HEK293 (cell line): ENCODE measurements at regions not wholly inside any gene's neighbourhood (a gene's known extent, or its start where the extent isn't known, plus 50 kb on each side); places are given as distances from the start of the nearest gene placed in this dataset.
A peak's percentile ranks its signal among the peaks of the same experiment; 100 is the strongest.

Source experiments
- BCL6B ChIP-seq: fragments of 450-650 bp; formaldehyde crosslinking; IDR thresholded peaks from 2 replicates; pipeline ENCODE4 v1.5.1; 2017; ENCODE audit warnings: missing biosample characterization, missing genetic modification characterization
- FEZF1 ChIP-seq: fragments of 450-650 bp; formaldehyde crosslinking; IDR thresholded peaks from 2 replicates; pipeline ENCODE4 v1.5.1; 2016; ENCODE audit warnings: missing biosample characterization, missing genetic modification characterization
- GLI4 ChIP-seq: fragments of 450-650 bp; formaldehyde crosslinking; IDR thresholded peaks from 2 replicates; pipeline ENCODE4 v1.5.1; 2016; ENCODE audit warnings: missing biosample characterization, missing genetic modification characterization
- GLIS1 ChIP-seq: fragments of 450-650 bp; formaldehyde crosslinking; IDR thresholded peaks from 2 replicates; pipeline ENCODE4 v1.5.1; 2016; ENCODE audit warnings: missing biosample characterization, missing genetic modification characterization
- IKZF3 ChIP-seq: fragments of 450-650 bp; IDR thresholded peaks from 2 replicates; pipeline ENCODE4 v1.5.0; 2018; ENCODE audit warnings: missing biosample characterization, mild to moderate bottlenecking, missing genetic modification characterization, moderate library complexity
- MEIS1 ChIP-seq: sonication (generic); formaldehyde crosslinking; IDR thresholded peaks from 2 replicates; pipeline ENCODE4 v1.8.1; 2022; ENCODE audit warnings: missing genetic modification reagents, mild to moderate bottlenecking, borderline replicate concordance
- PRDM1 ChIP-seq: fragments of 450-650 bp; formaldehyde crosslinking; IDR thresholded peaks from 2 replicates; pipeline ENCODE4; 2016; ENCODE audit warnings: missing biosample characterization, missing genetic modification characterization
- SCRT2 ChIP-seq: fragments of 450-650 bp; formaldehyde crosslinking; IDR thresholded peaks from 2 replicates; pipeline ENCODE4 v1.5.1; 2016; ENCODE audit warnings: missing biosample characterization, missing genetic modification characterization
- ZFHX2 ChIP-seq: fragments of 450-650 bp; formaldehyde crosslinking; conservative IDR thresholded peaks from 2 replicates; pipeline ENCODE4 v1.5.1; 2016; ENCODE audit warnings: missing biosample characterization, missing genetic modification characterization
- ZNF112 ChIP-seq: fragments of 450-650 bp; formaldehyde crosslinking; IDR thresholded peaks from 2 replicates; pipeline ENCODE4 v1.5.0; 2017; ENCODE audit warnings: missing biosample characterization, missing genetic modification characterization
- ZNF138 ChIP-seq: fragments of 450-650 bp; formaldehyde crosslinking; IDR thresholded peaks from 2 replicates; pipeline ENCODE4 v1.5.1; 2016; ENCODE audit warnings: missing biosample characterization, missing genetic modification characterization, borderline replicate concordance
- ZNF140 ChIP-seq: fragments of 450-650 bp; formaldehyde crosslinking; IDR thresholded peaks from 2 replicates; pipeline ENCODE4 v1.5.1; 2016; ENCODE audit warnings: missing biosample characterization, missing genetic modification characterization
- ZNF169 ChIP-seq: fragments of 450-650 bp; formaldehyde crosslinking; IDR thresholded peaks from 2 replicates; pipeline ENCODE4 v1.5.1; 2016; ENCODE audit warnings: missing biosample characterization, missing genetic modification characterization
- ZNF174 ChIP-seq: fragments of 450-650 bp; formaldehyde crosslinking; IDR thresholded peaks from 2 replicates; pipeline ENCODE4 v1.5.0; 2017; ENCODE audit warnings: missing biosample characterization, mild to moderate bottlenecking, missing genetic modification characterization
- ZNF19 ChIP-seq: fragments of 450-650 bp; formaldehyde crosslinking; IDR thresholded peaks from 2 replicates; pipeline ENCODE4; 2016; ENCODE audit warnings: missing biosample characterization, missing genetic modification characterization, low read depth
- ZNF223 ChIP-seq: fragments of 450-650 bp; formaldehyde crosslinking; IDR thresholded peaks from 2 replicates; pipeline ENCODE4 v1.5.1; 2016; ENCODE audit warnings: missing biosample characterization, missing genetic modification characterization
- ZNF23 ChIP-seq: fragments of 450-650 bp; formaldehyde crosslinking; IDR thresholded peaks from 2 replicates; pipeline ENCODE4 v1.5.1; 2016; ENCODE audit warnings: missing biosample characterization, missing genetic modification characterization, borderline replicate concordance
- ZNF302 ChIP-seq: fragments of 450-650 bp; formaldehyde crosslinking; IDR thresholded peaks from 2 replicates; pipeline ENCODE4 v1.5.1; 2016; ENCODE audit warnings: missing biosample characterization, missing genetic modification characterization, low read depth
- ZNF394 ChIP-seq: fragments of 450-650 bp; formaldehyde crosslinking; IDR thresholded peaks from 2 replicates; pipeline ENCODE4 v1.5.1; 2016; ENCODE audit warnings: missing biosample characterization, missing genetic modification characterization, mild to moderate bottlenecking, moderate library complexity, borderline replicate concordance
- ZNF488 ChIP-seq: fragments of 450-650 bp; formaldehyde crosslinking; IDR thresholded peaks from 2 replicates; pipeline ENCODE4 v1.5.1; 2016; ENCODE audit warnings: missing biosample characterization, missing genetic modification characterization
- ZNF518A ChIP-seq: fragments of 450-650 bp; formaldehyde crosslinking; conservative IDR thresholded peaks from 2 replicates; pipeline ENCODE4 v1.5.1; 2016; ENCODE audit warnings: low read depth, missing biosample characterization, missing genetic modification characterization
- ZNF529 ChIP-seq: fragments of 450-650 bp; formaldehyde crosslinking; IDR thresholded peaks from 2 replicates; pipeline ENCODE4 v1.5.1; 2017; ENCODE audit warnings: missing genetic modification characterization, missing biosample characterization; ENCODE audit not compliant: insufficient replicate concordance
- ZNF555 ChIP-seq: fragments of 450-650 bp; formaldehyde crosslinking; conservative IDR thresholded peaks from 2 replicates; pipeline ENCODE4 v1.5.1; 2017; ENCODE audit warnings: missing biosample characterization, mild to moderate bottlenecking, missing genetic modification characterization, inconsistent platforms
- ZNF629 ChIP-seq: fragments of 450-650 bp; formaldehyde crosslinking; IDR thresholded peaks from 2 replicates; pipeline ENCODE4 v1.5.1; 2017; ENCODE audit warnings: missing biosample characterization, missing genetic modification characterization
- ZNF707 ChIP-seq: fragments of 450-650 bp; formaldehyde crosslinking; IDR thresholded peaks from 2 replicates; pipeline ENCODE4 v1.5.1; 2016; ENCODE audit warnings: missing biosample characterization, missing genetic modification characterization
- ZNF747 ChIP-seq: fragments of 450-650 bp; formaldehyde crosslinking; IDR thresholded peaks from 2 replicates; pipeline ENCODE4 v1.5.1; 2016; ENCODE audit warnings: missing biosample characterization, missing genetic modification characterization
- ZNF777 ChIP-seq: fragments of 450-650 bp; formaldehyde crosslinking; IDR thresholded peaks from 2 replicates; pipeline ENCODE4 v1.5.1; 2017; ENCODE audit warnings: missing biosample characterization, missing genetic modification characterization, borderline replicate concordance
- ZNF792 ChIP-seq: fragments of 450-650 bp; formaldehyde crosslinking; IDR thresholded peaks from 2 replicates; pipeline ENCODE4 v1.5.1; 2016; ENCODE audit warnings: missing biosample characterization, missing genetic modification characterization
- ZNF843 ChIP-seq: fragments of 450-650 bp; formaldehyde crosslinking; IDR thresholded peaks from 2 replicates; pipeline ENCODE4 v1.5.1; 2016; ENCODE audit warnings: missing biosample characterization, missing genetic modification characterization
- ZSCAN16 ChIP-seq: fragments of 450-650 bp; formaldehyde crosslinking; IDR thresholded peaks from 2 replicates; pipeline ENCODE4 v1.5.1; 2016; ENCODE audit warnings: missing biosample characterization, missing genetic modification characterization
- TF ChIP-seq, protein P1 (sequence below): fragments of 450-650 bp; formaldehyde crosslinking; IDR thresholded peaks from 2 replicates; pipeline ENCODE4 v1.5.1; 2016; ENCODE audit warnings: missing biosample characterization, missing genetic modification characterization, borderline replicate concordance
- TF ChIP-seq, protein P2 (sequence below): fragments of 450-650 bp; formaldehyde crosslinking; IDR thresholded peaks from 2 replicates; pipeline ENCODE4 v1.5.1; 2017; ENCODE audit warnings: missing biosample characterization, missing genetic modification characterization

DNA sequence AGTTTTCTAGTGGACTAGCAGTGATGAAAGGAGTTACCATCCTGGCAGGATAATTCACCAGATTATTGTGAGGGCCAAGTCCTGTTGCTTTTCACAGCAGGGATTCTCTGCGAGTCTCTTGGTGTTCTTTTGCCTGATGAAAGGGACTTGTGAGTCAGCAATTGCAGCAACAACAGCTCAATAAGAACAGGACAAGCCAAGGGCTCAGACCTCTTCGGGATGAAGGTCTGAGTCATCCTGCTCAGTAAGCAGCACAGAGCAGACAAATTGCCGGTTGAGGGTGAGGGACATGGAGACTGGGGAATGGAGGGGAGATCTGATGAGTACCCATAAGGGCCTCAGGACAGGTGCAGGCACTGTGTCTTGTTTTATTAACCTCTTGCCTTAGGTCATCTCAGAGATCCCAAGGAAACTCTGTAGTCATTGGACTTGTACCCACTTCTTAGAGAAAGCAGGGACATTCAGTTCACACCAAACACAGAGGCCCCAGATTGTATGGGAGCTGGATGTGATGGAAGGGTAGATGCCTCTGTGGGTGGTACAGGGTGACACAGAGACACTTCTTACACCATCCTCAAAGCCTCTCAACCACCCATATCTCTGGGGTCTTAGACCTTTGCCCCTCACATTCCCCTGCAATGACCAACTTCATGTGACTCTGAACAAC lies 173.8 kb upstream of the TLE3 start (continued):
- TF ChIP-seq ZNF529 (tag by site-specific recombination) (no peak), MEIS1 (CRISPR knock-in tag) (no peak), ZNF302 (tag by site-specific recombination) (no peak), FEZF1 (tag by site-specific recombination) (peak; percentile 56), ZNF140 (tag by site-specific recombination) (no peak), IKZF3 (no peak), ZNF19 (no peak), ZNF174 (tag by site-specific recombination) (no peak), ZNF112 (tag by site-specific recombination) (no peak), ZNF777 (tag by site-specific recombination) (no peak), ZNF843 (tag by site-specific recombination) (no peak), ZFHX2 (tag by site-specific recombination) (no peak), ZNF518A (tag by site-specific recombination) (peak; percentile 31; the same call in 1 of the 2 replicates), ZNF555 (tag by site-specific recombination) (no peak), ZNF747 (tag by site-specific recombination) (no peak), ZNF169 (tag by site-specific recombination) (no peak), ZNF23 (no peak), ZNF488 (tag by site-specific recombination) (0 out of 2 replicates have a peak, but pooled peaks have one; percentile 6), ZNF629 (peak; percentile 74), GLIS1 (tag by site-specific recombination) (no peak), ZNF138 (tag by site-specific recombination) (no peak), ZSCAN16 (no peak), SCRT2 (tag by site-specific recombination) (peak; percentile 98), BCL6B (tag by site-specific recombination) (no peak), ZNF223 (no peak), PRDM1 (tag by site-specific recombination) (no peak), ZNF792 (tag by site-specific recombination) (no peak), ZNF707 (no peak), ZNF394 (tag by site-specific recombination) (no peak; the same call in 1 of the 2 replicates), GLI4 (no peak)
- TF ChIP-seq, protein P1, sequence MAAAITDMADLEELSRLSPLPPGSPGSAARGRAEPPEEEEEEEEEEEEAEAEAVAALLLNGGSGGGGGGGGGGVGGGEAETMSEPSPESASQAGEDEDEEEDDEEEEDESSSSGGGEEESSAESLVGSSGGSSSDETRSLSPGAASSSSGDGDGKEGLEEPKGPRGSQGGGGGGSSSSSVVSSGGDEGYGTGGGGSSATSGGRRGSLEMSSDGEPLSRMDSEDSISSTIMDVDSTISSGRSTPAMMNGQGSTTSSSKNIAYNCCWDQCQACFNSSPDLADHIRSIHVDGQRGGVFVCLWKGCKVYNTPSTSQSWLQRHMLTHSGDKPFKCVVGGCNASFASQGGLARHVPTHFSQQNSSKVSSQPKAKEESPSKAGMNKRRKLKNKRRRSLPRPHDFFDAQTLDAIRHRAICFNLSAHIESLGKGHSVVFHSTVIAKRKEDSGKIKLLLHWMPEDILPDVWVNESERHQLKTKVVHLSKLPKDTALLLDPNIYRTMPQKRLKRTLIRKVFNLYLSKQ (tag by site-specific recombination), result no peak
- TF ChIP-seq, protein P2, sequence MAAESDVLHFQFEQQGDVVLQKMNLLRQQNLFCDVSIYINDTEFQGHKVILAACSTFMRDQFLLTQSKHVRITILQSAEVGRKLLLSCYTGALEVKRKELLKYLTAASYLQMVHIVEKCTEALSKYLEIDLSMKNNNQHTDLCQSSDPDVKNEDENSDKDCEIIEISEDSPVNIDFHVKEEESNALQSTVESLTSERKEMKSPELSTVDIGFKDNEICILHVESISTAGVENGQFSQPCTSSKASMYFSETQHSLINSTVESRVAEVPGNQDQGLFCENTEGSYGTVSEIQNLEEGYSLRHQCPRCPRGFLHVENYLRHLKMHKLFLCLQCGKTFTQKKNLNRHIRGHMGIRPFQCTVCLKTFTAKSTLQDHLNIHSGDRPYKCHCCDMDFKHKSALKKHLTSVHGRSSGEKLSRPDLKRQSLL (tag by site-specific recombination), result peak; percentile 69; the same call in 1 of the 2 replicates
